Neural cell (in vitro differentiated cells): ENCODE measurements at regions not wholly inside any gene's neighbourhood (a gene's known extent, or its start where the extent isn't known, plus 50 kb on each side); places are given as distances from the start of the nearest gene placed in this dataset.

Experiments used
- H2AFZ ChIP-seq: fragments of 200-600, 300-800 bp; sonication (generic), shearing (Covaris generic); 2 replicates; pipeline ENCODE4 v1.6.0; 2014; ENCODE audit warnings: low read depth, mild to moderate bottlenecking, antibody characterized with exemption, low read length, moderate library complexity
- H3F3A ChIP-seq: fragments of 200-600 bp; shearing (Covaris generic); 2 replicates; pipeline ENCODE4 v1.6.1; 2016; ENCODE audit warnings: mild to moderate bottlenecking, moderate library complexity, mixed read lengths, antibody characterized with exemption, low read length; ENCODE audit not compliant: insufficient read depth, poor library complexity, severe bottlenecking
- H3K27ac ChIP-seq: fragments of 200-600, 300-800 bp; sonication (generic), shearing (Covaris generic); 2 replicates; pipeline ENCODE4 v1.5.1; 2014; ENCODE audit warnings: mild to moderate bottlenecking, low read length, moderate library complexity
- H3K27me3 ChIP-seq: fragments of 300-800, 200-600 bp; sonication (generic), shearing (Covaris generic); 2 replicates; pipeline ENCODE4 v1.6.0; 2014; ENCODE audit warnings: mild to moderate bottlenecking, low read depth, low read length, moderate library complexity; ENCODE audit not compliant: insufficient read depth
- H3K36me3 ChIP-seq: fragments of 300-800, 200-600 bp; sonication (generic), shearing (Covaris generic); 2 replicates; pipeline ENCODE4 v1.5.1; 2014; ENCODE audit warnings: mild to moderate bottlenecking, antibody characterized with exemption, low read length, moderate library complexity; ENCODE audit not compliant: insufficient read depth
- H3K4me2 ChIP-seq: fragments of 300-800, 200-600 bp; sonication (generic), shearing (Covaris generic); 2 replicates; pipeline ENCODE4 v1.6.0; 2014; ENCODE audit warnings: mild to moderate bottlenecking, low read length
- H3K4me3 ChIP-seq: fragments of 300-800, 200-600 bp; sonication (generic), shearing (Covaris generic); 2 replicates; pipeline ENCODE4 v1.5.1; 2014; ENCODE audit warnings: mild to moderate bottlenecking, low read length, moderate library complexity
- H3K79me2 ChIP-seq: fragments of 200-600 bp; shearing (Covaris generic); replicated peaks from 2 replicates; pipeline ENCODE4 v1.6.0; 2014; ENCODE audit warnings: mild to moderate bottlenecking, low read length, moderate library complexity; ENCODE audit not compliant: insufficient read depth
- H3K9ac ChIP-seq: fragments of 300-800, 200-600 bp; sonication (generic), shearing (Covaris generic); 2 replicates; pipeline ENCODE4 v1.6.1; 2016; ENCODE audit warnings: mild to moderate bottlenecking, low read length, mixed read lengths
- H3K9me2 ChIP-seq: fragments of 200-600 bp; shearing (Covaris generic); 2 replicates; pipeline ENCODE4 v1.6.1; 2016; ENCODE audit warnings: mild to moderate bottlenecking, low read length, mixed read lengths; ENCODE audit not compliant: insufficient read depth
- H3K9me3 ChIP-seq: fragments of 200-600, 300-800 bp; sonication (generic), shearing (Covaris generic); 2 replicates; pipeline ENCODE4 v1.6.1; 2016; ENCODE audit warnings: mild to moderate bottlenecking, mixed run types, low read length, moderate library complexity, mixed read lengths
- H4K20me1 ChIP-seq: fragments of 200-600 bp; shearing (Covaris generic); 2 replicates; pipeline ENCODE4 v1.6.1; 2016; ENCODE audit warnings: mild to moderate bottlenecking, mixed run types; ENCODE audit not compliant: insufficient read depth
- EP300 ChIP-seq: fragments of 450-650 bp; conservative IDR thresholded peaks from 2 replicates; pipeline ENCODE4 v1.6.1; 2014; ENCODE audit warnings: antibody characterized with exemption, mild to moderate bottlenecking, moderate library complexity; ENCODE audit not compliant: poor library complexity, severe bottlenecking
- EZH2 ChIP-seq: fragments of 200-600, 300-800 bp; shearing (Covaris generic), sonication (generic); IDR thresholded peaks from 2 replicates; pipeline ENCODE4 v1.6.1; 2014; ENCODE audit warnings: antibody characterized with exemption, low read length, borderline replicate concordance, mild to moderate bottlenecking; ENCODE audit not compliant: insufficient read depth, poor library complexity, severe bottlenecking
- MXI1 ChIP-seq: fragments of 450-650 bp; conservative IDR thresholded peaks from 2 replicates; pipeline ENCODE4 v1.6.1; 2014; ENCODE audit warnings: antibody characterized with exemption, mild to moderate bottlenecking; ENCODE audit not compliant: poor library complexity, severe bottlenecking
- POLR2AphosphoS5 ChIP-seq: IDR thresholded peaks from 2 replicates; pipeline ENCODE4 v1.6.1; 2012
- RAD21 ChIP-seq: fragments of 450-650 bp; conservative IDR thresholded peaks from 2 replicates; pipeline ENCODE4 v1.6.1; 2014; ENCODE audit warnings: antibody characterized with exemption, mild to moderate bottlenecking, moderate library complexity
- SMC3 ChIP-seq: fragments of 450-650 bp; conservative IDR thresholded peaks from 2 replicates; pipeline ENCODE4 v1.6.1; 2014; ENCODE audit warnings: antibody characterized with exemption, mild to moderate bottlenecking, moderate library complexity; ENCODE audit not compliant: poor library complexity
- TAF1 ChIP-seq: IDR thresholded peaks from 2 replicates; pipeline ENCODE4 v1.6.1; 2012; ENCODE audit warnings: low read depth
- TF ChIP-seq, protein P1 (sequence below): fragments of 450-650 bp; IDR thresholded peaks from 2 replicates; pipeline ENCODE4 v1.5.1; 2014; ENCODE audit warnings: antibody characterized with exemption, mild to moderate bottlenecking, moderate library complexity; ENCODE audit not compliant: poor library complexity, severe bottlenecking
- TF ChIP-seq, protein P2 (sequence below): IDR thresholded peaks from 2 replicates; pipeline ENCODE4 v1.6.1; 2012; ENCODE audit warnings: borderline replicate concordance

DNA sequence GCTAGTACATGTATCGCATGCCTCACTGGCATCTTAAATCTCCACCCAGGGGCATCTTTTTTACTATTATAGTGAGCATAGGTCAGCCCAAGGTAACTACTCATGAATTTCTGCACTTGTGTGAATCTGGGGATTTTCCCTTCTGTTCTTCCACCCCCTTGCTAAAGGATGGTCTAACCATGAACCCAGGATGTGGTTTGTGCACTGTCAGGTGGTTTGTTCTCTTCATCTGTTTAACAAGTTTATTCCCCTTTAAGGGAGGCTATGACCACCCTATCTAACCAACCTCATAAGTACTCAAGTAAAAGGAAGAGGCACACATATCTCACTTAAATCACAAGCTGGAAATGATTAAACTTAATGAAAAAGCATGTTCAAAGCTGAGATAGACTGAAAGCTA, 243.0 kb downstream of the RPRM start:
- peaks cover 3% of the 10 kb centered on the region for H3K9me3 ChIP-seq
- H2AFZ ChIP-seq, result no peak overlapping the region
- no peaks in the 10 kb centered on the region for H4K20me1 ChIP-seq
- H3K27ac ChIP-seq, result no peak overlapping the region
- TF ChIP-seq EP300, result no peak
- TF ChIP-seq RAD21, result no peak
- TF ChIP-seq, protein P1, sequence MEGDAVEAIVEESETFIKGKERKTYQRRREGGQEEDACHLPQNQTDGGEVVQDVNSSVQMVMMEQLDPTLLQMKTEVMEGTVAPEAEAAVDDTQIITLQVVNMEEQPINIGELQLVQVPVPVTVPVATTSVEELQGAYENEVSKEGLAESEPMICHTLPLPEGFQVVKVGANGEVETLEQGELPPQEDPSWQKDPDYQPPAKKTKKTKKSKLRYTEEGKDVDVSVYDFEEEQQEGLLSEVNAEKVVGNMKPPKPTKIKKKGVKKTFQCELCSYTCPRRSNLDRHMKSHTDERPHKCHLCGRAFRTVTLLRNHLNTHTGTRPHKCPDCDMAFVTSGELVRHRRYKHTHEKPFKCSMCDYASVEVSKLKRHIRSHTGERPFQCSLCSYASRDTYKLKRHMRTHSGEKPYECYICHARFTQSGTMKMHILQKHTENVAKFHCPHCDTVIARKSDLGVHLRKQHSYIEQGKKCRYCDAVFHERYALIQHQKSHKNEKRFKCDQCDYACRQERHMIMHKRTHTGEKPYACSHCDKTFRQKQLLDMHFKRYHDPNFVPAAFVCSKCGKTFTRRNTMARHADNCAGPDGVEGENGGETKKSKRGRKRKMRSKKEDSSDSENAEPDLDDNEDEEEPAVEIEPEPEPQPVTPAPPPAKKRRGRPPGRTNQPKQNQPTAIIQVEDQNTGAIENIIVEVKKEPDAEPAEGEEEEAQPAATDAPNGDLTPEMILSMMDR, result no peak
- TF ChIP-seq POLR2AphosphoS5, result no peak
- no peak for TF ChIP-seq EZH2
- TF ChIP-seq, protein P2, sequence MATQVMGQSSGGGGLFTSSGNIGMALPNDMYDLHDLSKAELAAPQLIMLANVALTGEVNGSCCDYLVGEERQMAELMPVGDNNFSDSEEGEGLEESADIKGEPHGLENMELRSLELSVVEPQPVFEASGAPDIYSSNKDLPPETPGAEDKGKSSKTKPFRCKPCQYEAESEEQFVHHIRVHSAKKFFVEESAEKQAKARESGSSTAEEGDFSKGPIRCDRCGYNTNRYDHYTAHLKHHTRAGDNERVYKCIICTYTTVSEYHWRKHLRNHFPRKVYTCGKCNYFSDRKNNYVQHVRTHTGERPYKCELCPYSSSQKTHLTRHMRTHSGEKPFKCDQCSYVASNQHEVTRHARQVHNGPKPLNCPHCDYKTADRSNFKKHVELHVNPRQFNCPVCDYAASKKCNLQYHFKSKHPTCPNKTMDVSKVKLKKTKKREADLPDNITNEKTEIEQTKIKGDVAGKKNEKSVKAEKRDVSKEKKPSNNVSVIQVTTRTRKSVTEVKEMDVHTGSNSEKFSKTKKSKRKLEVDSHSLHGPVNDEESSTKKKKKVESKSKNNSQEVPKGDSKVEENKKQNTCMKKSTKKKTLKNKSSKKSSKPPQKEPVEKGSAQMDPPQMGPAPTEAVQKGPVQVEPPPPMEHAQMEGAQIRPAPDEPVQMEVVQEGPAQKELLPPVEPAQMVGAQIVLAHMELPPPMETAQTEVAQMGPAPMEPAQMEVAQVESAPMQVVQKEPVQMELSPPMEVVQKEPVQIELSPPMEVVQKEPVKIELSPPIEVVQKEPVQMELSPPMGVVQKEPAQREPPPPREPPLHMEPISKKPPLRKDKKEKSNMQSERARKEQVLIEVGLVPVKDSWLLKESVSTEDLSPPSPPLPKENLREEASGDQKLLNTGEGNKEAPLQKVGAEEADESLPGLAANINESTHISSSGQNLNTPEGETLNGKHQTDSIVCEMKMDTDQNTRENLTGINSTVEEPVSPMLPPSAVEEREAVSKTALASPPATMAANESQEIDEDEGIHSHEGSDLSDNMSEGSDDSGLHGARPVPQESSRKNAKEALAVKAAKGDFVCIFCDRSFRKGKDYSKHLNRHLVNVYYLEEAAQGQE, result no peak
- TF ChIP-seq MXI1, result no peak
- no peak for TF ChIP-seq TAF1
- TF ChIP-seq SMC3, result no peak
- no peak overlapping the region for H3K9ac ChIP-seq
- H3K27me3 ChIP-seq, result no peaks in the 10 kb centered on the region
- no peaks in the 10 kb centered on the region for H3K79me2 ChIP-seq
- H3K36me3 ChIP-seq, result no peaks in the 10 kb centered on the region
- H3K9me2 ChIP-seq, result no peaks in the 10 kb centered on the region
- no peaks in the 10 kb centered on the region for H3F3A ChIP-seq
- H3K4me2 ChIP-seq, result no peak overlapping the region
- no peak overlapping the region for H3K4me3 ChIP-seq

DNA sequence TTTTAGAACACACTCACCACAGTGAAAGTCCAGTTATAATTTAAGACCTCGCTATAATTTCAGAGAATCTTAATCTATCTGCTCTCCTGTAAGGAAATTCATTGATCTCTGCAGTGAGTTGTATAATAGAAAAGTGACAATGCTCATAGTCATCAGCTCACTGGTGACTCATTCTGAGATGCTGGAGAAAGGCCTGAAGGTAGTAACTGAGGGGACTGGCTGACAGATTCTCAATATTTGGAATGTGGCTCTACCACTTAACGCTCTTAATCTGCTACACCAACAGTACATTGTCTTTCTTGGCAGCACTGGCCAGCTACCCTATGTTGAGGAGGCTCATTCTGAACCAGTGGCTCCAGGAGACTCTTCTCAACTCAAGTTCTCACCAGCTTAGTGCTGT, 246.1 kb downstream of the RPRM start:
- TF ChIP-seq MXI1 (no peak), RAD21 (no peak), POLR2AphosphoS5 (no peak), EP300 (no peak), TAF1 (no peak), EZH2 (no peak), SMC3 (no peak)
- TF ChIP-seq, protein P2, result no peak
- TF ChIP-seq, protein P1, result no peak
- H3K4me2 ChIP-seq, result no peak overlapping the region
- no peaks in the 10 kb centered on the region for H3F3A ChIP-seq
- no peak overlapping the region for H3K4me3 ChIP-seq
- no peak overlapping the region for H3K9ac ChIP-seq
- H3K79me2 ChIP-seq, result no peaks in the 10 kb centered on the region
- peaks cover 3% of the 10 kb centered on the region for H3K9me3 ChIP-seq
- H4K20me1 ChIP-seq, result no peaks in the 10 kb centered on the region
- no peak overlapping the region for H2AFZ ChIP-seq
- H3K9me2 ChIP-seq, result no peaks in the 10 kb centered on the region
- no peaks in the 10 kb centered on the region for H3K36me3 ChIP-seq
- no peak overlapping the region for H3K27ac ChIP-seq
- no peaks in the 10 kb centered on the region for H3K27me3 ChIP-seq
